ENCODE measurements at regions not wholly inside any gene's neighbourhood (a gene's known extent, or its start where the extent isn't known, plus 50 kb on each side); places are given as distances from the start of the nearest gene placed in this dataset.

GRCh38 chr14:73778736-73779135 lies 64.6 kb upstream of the PNMA1 start:
- TF ChIP-seq POLR2AphosphoS5 (IDR thresholded peaks at IDR 0.05) (no peak), CTCF (IDR thresholded peaks at IDR 0.05) (no peak)

Data from upper lobe of left lung (tissue), 4 donors.